Inferior parietal cortex (tissue), 1 donor: ENCODE measurements at regions not wholly inside any gene's neighbourhood (a gene's known extent, or its start where the extent isn't known, plus 50 kb on each side); places are given as distances from the start of the nearest gene placed in this dataset.
A peak's percentile ranks its signal among the peaks of the same experiment; 100 is the strongest.

ENCODE experiments used
- DNase-seq: peaks from one replicate; pipeline ENCODE4 v3.0.0-alpha.2; 2016; ENCODE audit errors: extremely low spot score

- no peak for DNase-seq
Measured at GRCh38 chr20:6562111-6562510, 205.4 kb upstream of the BMP2 start.

- no peak for DNase-seq
Measured at GRCh38 chr20:6560978-6561377, 206.5 kb upstream of the BMP2 start.

- DNase-seq: no peak
Measured at GRCh38 chr20:6559791-6560190, 207.7 kb upstream of the BMP2 start.

GRCh38 chr20:6558341-6558740 is 209.1 kb upstream of the BMP2 start:
- no peak for DNase-seq

GRCh38 chr20:6533761-6534479 is 233.6 kb upstream of the BMP2 start:
- peak; percentile 4 for DNase-seq

- DNase-seq: no peak
Measured at GRCh38 chr20:6533351-6533750, 234.1 kb upstream of the BMP2 start.

- DNase-seq: no peak
Measured at GRCh38 chr20:6530779-6531315, 236.6 kb upstream of the BMP2 start.

- DNase-seq: no peak
Measured at GRCh38 chr20:6530254-6530653, 237.2 kb upstream of the BMP2 start.

- DNase-seq: no peak
Measured at GRCh38 chr20:6525447-6526303, 241.8 kb upstream of the BMP2 start.

- DNase-seq: no peak
Measured at GRCh38 chr20:6524305-6524704, 243.2 kb upstream of the BMP2 start.

GRCh38 chr20:6519556-6519955 is 247.9 kb upstream of the BMP2 start:
- DNase-seq: no peak

- no peak for DNase-seq
Measured at GRCh38 chr20:6515261-6515660, 252.2 kb upstream of the BMP2 start.

- no peak for DNase-seq
Measured at GRCh38 chr20:6513599-6513998, 253.9 kb upstream of the BMP2 start.

GRCh38 chr20:6509374-6509773 is 258.1 kb upstream of the BMP2 start:
- no peak for DNase-seq

- no peak for DNase-seq
Measured at GRCh38 chr20:6506906-6507305, 260.6 kb upstream of the BMP2 start.

GRCh38 chr20:6504826-6505225 is 262.7 kb upstream of the BMP2 start:
- no peak for DNase-seq

GRCh38 chr20:6504179-6504578 is 263.3 kb upstream of the BMP2 start:
- DNase-seq: no peak

GRCh38 chr20:6502999-6503398 is 264.5 kb upstream of the BMP2 start:
- no peak for DNase-seq

- DNase-seq: no peak
Measured at GRCh38 chr20:6502219-6502618, 265.3 kb upstream of the BMP2 start.

- no peak for DNase-seq
Measured at GRCh38 chr20:6501061-6501460, 266.4 kb upstream of the BMP2 start.

GRCh38 chr20:6499566-6499965 is 267.9 kb upstream of the BMP2 start:
- DNase-seq: no peak

GRCh38 chr20:6496874-6497273 is 270.6 kb upstream of the BMP2 start:
- DNase-seq: no peak

- DNase-seq: no peak
Measured at GRCh38 chr20:6495907-6496306, 271.6 kb upstream of the BMP2 start.
